ENCODE measurements at regions not wholly inside any gene's neighbourhood (a gene's known extent, or its start where the extent isn't known, plus 50 kb on each side); places are given as distances from the start of the nearest gene placed in this dataset.

DNA sequence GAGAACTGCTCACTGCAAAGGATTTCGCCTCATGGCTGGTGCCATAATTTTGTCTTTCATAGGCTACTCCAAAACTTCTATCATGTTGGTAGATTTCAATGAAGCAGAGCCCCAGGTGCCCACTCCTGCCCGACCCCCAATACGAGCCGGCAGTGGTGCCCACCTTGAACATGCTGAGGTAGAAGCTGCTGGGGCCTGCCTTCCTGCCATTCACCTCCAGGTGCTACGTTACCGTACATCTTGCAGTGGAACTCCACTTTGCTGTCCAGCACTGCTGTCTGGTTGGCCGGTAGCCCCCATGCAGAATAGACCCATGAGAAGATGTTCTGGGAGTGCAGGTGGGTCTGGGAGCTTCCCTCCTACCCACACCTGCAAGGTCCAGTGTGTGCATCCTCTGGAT, 502.8 kb upstream of the TBL1XR1 start:
- TF ChIP-seq TAF1 (IDR thresholded peaks at IDR 0.05; ENCODE audit: low read depth, low read length) (no peak), POLR2A (IDR thresholded peaks at IDR 0.05; ENCODE audit: low read depth, low read length) (no peak), POLR2AphosphoS5 (IDR thresholded peaks at IDR 0.05; ENCODE audit: low read depth, low read length) (no peak), SPI1 (IDR thresholded peaks at IDR 0.05; ENCODE audit: low read depth, low read length) (no peak), POU2F2 (IDR thresholded peaks at IDR 0.05; ENCODE audit: low read depth, low read length) (no peak), PAX5 (IDR thresholded peaks at IDR 0.05; ENCODE audit: insufficient read depth, low read length, severe bottlenecking) (no peak)

Data from GM12891 (cell line).